Fibroblast of lung (primary cell): ENCODE measurements at regions not wholly inside any gene's neighbourhood (a gene's known extent, or its start where the extent isn't known, plus 50 kb on each side); places are given as distances from the start of the nearest gene placed in this dataset.
A peak's percentile ranks its signal among the peaks of the same experiment; 100 is the strongest.
"Not testable (repeated sequence)": the region's sequence is repeated elsewhere in the genome, so short reads cannot be mapped to it uniquely, and the experiment has no call there.

Experiments used
- DNase-seq, 2 donors: peaks; one replicate each; pipeline versions ENCODE4 v3.0.0 to v3.0.0-alpha.2; 2010; ENCODE audit warnings: low read depth in 2 of 2
- H2AFZ ChIP-seq: 2 replicates; pipeline ENCODE4 v1.5.1; 2012; ENCODE audit warnings: low read length, control low read depth, inconsistent platforms
- H3K27ac ChIP-seq: 2 replicates; pipeline ENCODE4 v1.5.1; 2011; ENCODE audit warnings: low read length, control low read depth; ENCODE audit not compliant: insufficient read depth
- H3K27me3 ChIP-seq: 2 replicates; pipeline ENCODE4 v1.5.1; 2011; ENCODE audit warnings: mild to moderate bottlenecking, low read length; ENCODE audit not compliant: control insufficient read depth, insufficient read depth
- H3K36me3 ChIP-seq: 2 replicates; pipeline ENCODE4 v1.5.1; 2011; ENCODE audit warnings: low read length; ENCODE audit not compliant: control insufficient read depth, insufficient read depth
- H3K4me1 ChIP-seq: 2 replicates; pipeline ENCODE4 v1.5.1; 2011; ENCODE audit warnings: low read length; ENCODE audit not compliant: control insufficient read depth, insufficient read depth; ENCODE audit errors: extremely low read depth
- H3K4me2 ChIP-seq: 2 replicates; pipeline ENCODE4 v1.5.1; 2011; ENCODE audit warnings: low read length, control low read depth; ENCODE audit not compliant: insufficient read depth; ENCODE audit errors: extremely low read depth
- H3K4me3 ChIP-seq, 4 experiments: fragments of 200-600 bp in 1 of 4; sonication (generic) in 1 of 4; replicated peaks in 1 of 4; 2 replicates each; pipeline ENCODE4 v1.5.1; 2011 to 2016; ENCODE audit warnings: low read length in 4 of 4, low read depth in 3 of 4, mild to moderate bottlenecking in 3 of 4, control low read depth in 2 of 4, inconsistent platforms in 1 of 4, mixed read lengths in 1 of 4; ENCODE audit not compliant: insufficient read depth in 1 of 4; ENCODE audit errors: control extremely low read depth in 1 of 4
- H3K79me2 ChIP-seq: 2 replicates; pipeline ENCODE4 v1.5.1; 2012; ENCODE audit warnings: mild to moderate bottlenecking, low read length, inconsistent platforms; ENCODE audit not compliant: control insufficient read depth, insufficient read depth
- H3K9ac ChIP-seq: 2 replicates; pipeline ENCODE4 v1.5.1; 2011; ENCODE audit warnings: mild to moderate bottlenecking, low read length, control low read depth; ENCODE audit not compliant: insufficient read depth
- H3K9me3 ChIP-seq: 2 replicates; pipeline ENCODE4 v1.5.1; 2012; ENCODE audit warnings: low read depth, low read length; ENCODE audit not compliant: control insufficient read depth, insufficient read depth
- H4K20me1 ChIP-seq: 2 replicates; pipeline ENCODE4 v1.5.1; 2011; ENCODE audit warnings: low read length; ENCODE audit not compliant: control insufficient read depth, insufficient read depth; ENCODE audit errors: extremely low read depth
- CTCF ChIP-seq, 2 donors: IDR thresholded peaks in 1 of 2; conservative IDR thresholded peaks in 1 of 2; 1 replicate in 1 of 2; 2 replicates in 1 of 2; pipeline ENCODE4 v1.5.1; 2011 to 2012; ENCODE audit warnings: low read length in 2 of 2, control low read depth in 1 of 2, inconsistent platforms in 1 of 2, low read depth in 1 of 2, mild to moderate bottlenecking in 1 of 2
- EZH2 ChIP-seq: IDR thresholded peaks from 2 replicates; pipeline ENCODE4 v1.5.1; 2012; ENCODE audit warnings: low read length, control low read depth, mild to moderate bottlenecking; ENCODE audit errors: missing control alignments

GRCh38 chr2:219748671-219749570 is 121.5 kb downstream of the SLC4A3 start:
- DNase-seq, result no peak
- Histone ChIP-seq H3K27ac (no peak overlapping the region), H3K36me3 (no peaks in the 10 kb centered on the region), H4K20me1 (no peaks in the 10 kb centered on the region), H3K4me3 (no peak overlapping the region), H3K79me2 (no peaks in the 10 kb centered on the region), H3K4me2 (no peak overlapping the region), H2AFZ (no peak overlapping the region), H3K4me1 (no peaks in the 10 kb centered on the region), H3K9ac (no peak overlapping the region), H3K27me3 (no peaks in the 10 kb centered on the region), H3K9me3 (no peaks in the 10 kb centered on the region)
- TF ChIP-seq CTCF (conservative IDR thresholded peaks at IDR 0.05 in 1 of 2, IDR thresholded peaks at IDR 0.05 in 1 of 2; ENCODE audit: low read depth in 1 of 2, low read length in 2 of 2) (no peak), EZH2 (no peak)

GRCh38 chr2:219751121-219751520 is 123.7 kb downstream of the SLC4A3 start:
- DNase-seq, H3K9me3 ChIP-seq, H4K20me1 ChIP-seq, H3K4me3 ChIP-seq, H3K27me3 ChIP-seq, H2AFZ ChIP-seq, H3K9ac ChIP-seq, H3K4me1 ChIP-seq, H3K4me2 ChIP-seq, H3K27ac ChIP-seq, H3K79me2 ChIP-seq, H3K36me3 ChIP-seq: not testable (repeated sequence)

- no peaks in the 10 kb centered on the region for H4K20me1 ChIP-seq
- peak in 1 of 2 donors; percentile 67 for DNase-seq
- no peaks in the 10 kb centered on the region for H3K79me2 ChIP-seq
- H3K4me1 ChIP-seq, result no peaks in the 10 kb centered on the region
- H3K27me3 ChIP-seq, result no peaks in the 10 kb centered on the region
- no peaks in the 10 kb centered on the region for H3K9me3 ChIP-seq
- H2AFZ ChIP-seq, result no peak overlapping the region
- no peaks in the 10 kb centered on the region for H3K36me3 ChIP-seq
- TF ChIP-seq CTCF (conservative IDR thresholded peaks at IDR 0.05 in 1 of 2, IDR thresholded peaks at IDR 0.05 in 1 of 2; ENCODE audit: low read depth in 1 of 2, low read length in 2 of 2) (no peak), EZH2 (no peak)
- H3K4me3 ChIP-seq, result no peak overlapping the region
- no peak overlapping the region for H3K27ac ChIP-seq
- H3K9ac ChIP-seq, result no peak overlapping the region
- H3K4me2 ChIP-seq, result no peak overlapping the region
Measured at GRCh38 chr2:219752726-219753125, 125.3 kb downstream of the SLC4A3 start.
